OCI-LY7 (cell line): ENCODE measurements at regions not wholly inside any gene's neighbourhood (a gene's known extent, or its start where the extent isn't known, plus 50 kb on each side); places are given as distances from the start of the nearest gene placed in this dataset.
A peak's percentile ranks its signal among the peaks of the same experiment; 100 is the strongest.

Source experiments
- BruUV-seq: library from RNA; stranded (reverse); fragments of 400-500 nt; replicated peaks from 2 replicates; lab custom pipeline; 2021; lab: Mats Ljungman, UMichigan
- CTCF ChIA-PET: fragments of 300-600 bp; sonication (Branson Sonifier 250); formaldehyde crosslinking; loops from one replicate; lab custom pipeline; 2022; ENCODE audit warnings: antibody characterized with exemption; ENCODE audit not compliant: unreplicated experiment; lab: Charles Lee
- POLR2A ChIA-PET: fragments of 300-600 bp; sonication (Branson Sonifier 250); formaldehyde crosslinking; loops from one replicate; lab custom pipeline; 2022; ENCODE audit warnings: antibody characterized with exemption; lab: Charles Lee
- DNase-seq: peaks from one replicate; pipeline ENCODE4 v3.0.0-alpha.2; 2015; ENCODE audit warnings: low spot score
- H2AFZ ChIP-seq: fragments of 200-600 bp; sonication (generic), shearing (Covaris generic); 2 replicates; pipeline ENCODE4 v1.6.1; 2014; ENCODE audit warnings: mild to moderate bottlenecking, antibody characterized with exemption, low read length, moderate library complexity
- H3K27ac ChIP-seq: fragments of 200-600 bp; sonication (generic); 2 replicates; pipeline ENCODE4 v1.5.1; 2014; ENCODE audit warnings: mixed run types, low read depth, mild to moderate bottlenecking, moderate library complexity, low read length, inconsistent platforms; ENCODE audit not compliant: poor library complexity, severe bottlenecking
- H3K36me3 ChIP-seq: fragments of 200-600 bp; sonication (generic); 2 replicates; pipeline ENCODE4 v1.6.1; 2014; ENCODE audit warnings: mild to moderate bottlenecking, antibody characterized with exemption, low read length, moderate library complexity, mixed read lengths; ENCODE audit not compliant: insufficient read depth
- H3K4me1 ChIP-seq: fragments of 200-600 bp; sonication (generic); 2 replicates; pipeline ENCODE4 v1.5.1; 2014; ENCODE audit warnings: mild to moderate bottlenecking, low read length; ENCODE audit not compliant: insufficient read depth, poor library complexity, severe bottlenecking
- H3K4me2 ChIP-seq: fragments of 200-600 bp; sonication (generic); 2 replicates; pipeline ENCODE4 v1.6.1; 2014; ENCODE audit warnings: mild to moderate bottlenecking, low read length
- H3K4me3 ChIP-seq: fragments of 200-600 bp; sonication (generic); 2 replicates; pipeline ENCODE4 v1.5.1; 2014; ENCODE audit warnings: mild to moderate bottlenecking, low read depth, low read length; ENCODE audit not compliant: poor library complexity, severe bottlenecking
- H3K79me2 ChIP-seq: fragments of 200-600 bp; sonication (generic); 2 replicates; pipeline ENCODE4 v1.6.1; 2016; ENCODE audit warnings: low read depth, mild to moderate bottlenecking, low read length, moderate library complexity, mixed read lengths; ENCODE audit not compliant: insufficient read depth
- H3K9me2 ChIP-seq: fragments of 200-600 bp; sonication (generic); 2 replicates; pipeline ENCODE4 v1.6.1; 2016; ENCODE audit warnings: mild to moderate bottlenecking, low read length, mixed read lengths; ENCODE audit not compliant: insufficient read depth
- H3K9me3 ChIP-seq: fragments of 200-600 bp; sonication (generic); 2 replicates; pipeline ENCODE4 v1.6.1; 2014; ENCODE audit warnings: mild to moderate bottlenecking, mixed run types, low read length, mixed read lengths
- H4K20me1 ChIP-seq: fragments of 200-600 bp; sonication (generic); 2 replicates; pipeline ENCODE4 v1.6.1; 2014; ENCODE audit warnings: mild to moderate bottlenecking, antibody characterized with exemption, low read length, moderate library complexity, mixed read lengths; ENCODE audit not compliant: insufficient read depth
- EZH2phosphoT487 ChIP-seq: fragments of 200-600 bp; sonication (generic); IDR thresholded peaks from 2 replicates; pipeline ENCODE4 v1.6.1; 2018; ENCODE audit warnings: low read depth, borderline replicate concordance, mild to moderate bottlenecking, mixed run types, antibody characterized with exemption, low read length, moderate library complexity, mixed read lengths
- intact Hi-C: fragments of 100-400 bp; cut with micrococcal nuclease; formaldehyde crosslinking; loops from one replicate; pipeline ENCODE4 v1.10.0; 2022; ENCODE audit not compliant: unreplicated experiment
- TF ChIP-seq, protein P1 (sequence below): fragments of 200-600 bp; sonication (generic); conservative IDR thresholded peaks from 2 replicates; pipeline ENCODE4 v1.5.1; 2014; ENCODE audit warnings: mild to moderate bottlenecking, antibody characterized with exemption, low read length, moderate library complexity, mixed read lengths

DNA sequence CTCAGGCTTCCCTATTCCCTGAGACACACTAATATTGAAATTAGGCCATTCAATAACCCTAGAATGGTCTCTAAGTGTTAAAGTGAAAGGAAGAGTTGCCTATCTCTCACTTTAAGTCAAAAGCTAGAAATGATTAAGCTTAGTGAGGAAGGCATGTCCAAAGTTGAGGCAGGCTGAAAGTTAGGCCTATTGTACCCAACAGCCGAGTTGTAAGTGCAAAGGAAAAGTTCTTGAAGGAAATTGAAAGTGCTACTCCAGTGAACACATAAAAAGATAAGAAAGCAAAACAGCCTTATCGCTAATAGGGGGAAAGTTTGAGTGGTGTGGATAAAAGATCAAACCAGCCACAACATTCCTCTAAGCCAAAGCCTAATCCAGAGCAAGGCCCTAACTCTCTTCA is 117.9 kb upstream of the SPATA12 start:
- H3K9me2 ChIP-seq: no peaks in the 10 kb centered on the region
- DNase-seq: no peak
- no peak overlapping the region for H3K4me3 ChIP-seq
- POLR2A ChIA-PET: interaction anchor here (0.6 to 3.6 kb wide), 9 partner anchors 12 to 284 kb away, joined by 3 to 20 read pairs (median 3); partner anchors contain the start of gene ARHGEF3
- H3K4me2 ChIP-seq: peak overlapping the region; percentile 33
- H3K9me3 ChIP-seq: no peaks in the 10 kb centered on the region
- H4K20me1 ChIP-seq: no peaks in the 10 kb centered on the region
- intact Hi-C loops: no loop called here
- peaks cover 6% of the 10 kb centered on the region; the same call in 1 of the 2 replicates for H3K36me3 ChIP-seq
- TF ChIP-seq, protein P1, sequence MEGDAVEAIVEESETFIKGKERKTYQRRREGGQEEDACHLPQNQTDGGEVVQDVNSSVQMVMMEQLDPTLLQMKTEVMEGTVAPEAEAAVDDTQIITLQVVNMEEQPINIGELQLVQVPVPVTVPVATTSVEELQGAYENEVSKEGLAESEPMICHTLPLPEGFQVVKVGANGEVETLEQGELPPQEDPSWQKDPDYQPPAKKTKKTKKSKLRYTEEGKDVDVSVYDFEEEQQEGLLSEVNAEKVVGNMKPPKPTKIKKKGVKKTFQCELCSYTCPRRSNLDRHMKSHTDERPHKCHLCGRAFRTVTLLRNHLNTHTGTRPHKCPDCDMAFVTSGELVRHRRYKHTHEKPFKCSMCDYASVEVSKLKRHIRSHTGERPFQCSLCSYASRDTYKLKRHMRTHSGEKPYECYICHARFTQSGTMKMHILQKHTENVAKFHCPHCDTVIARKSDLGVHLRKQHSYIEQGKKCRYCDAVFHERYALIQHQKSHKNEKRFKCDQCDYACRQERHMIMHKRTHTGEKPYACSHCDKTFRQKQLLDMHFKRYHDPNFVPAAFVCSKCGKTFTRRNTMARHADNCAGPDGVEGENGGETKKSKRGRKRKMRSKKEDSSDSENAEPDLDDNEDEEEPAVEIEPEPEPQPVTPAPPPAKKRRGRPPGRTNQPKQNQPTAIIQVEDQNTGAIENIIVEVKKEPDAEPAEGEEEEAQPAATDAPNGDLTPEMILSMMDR: no peak
- TF ChIP-seq EZH2phosphoT487: no peak
- no peak overlapping the region for H2AFZ ChIP-seq
- no peaks in the 10 kb centered on the region for H3K79me2 ChIP-seq
- CTCF ChIA-PET: interaction anchor here (0.8 to 2.1 kb wide), 3 partner anchors 13 to 188 kb away, joined by 3 to 4 read pairs (median 4); no protein-coding TSS in a partner anchor
- no TSS peak for BruUV-seq
- H3K4me1 ChIP-seq: peaks cover 40% of the 10 kb centered on the region
- H3K27ac ChIP-seq: no peak overlapping the region

DNA sequence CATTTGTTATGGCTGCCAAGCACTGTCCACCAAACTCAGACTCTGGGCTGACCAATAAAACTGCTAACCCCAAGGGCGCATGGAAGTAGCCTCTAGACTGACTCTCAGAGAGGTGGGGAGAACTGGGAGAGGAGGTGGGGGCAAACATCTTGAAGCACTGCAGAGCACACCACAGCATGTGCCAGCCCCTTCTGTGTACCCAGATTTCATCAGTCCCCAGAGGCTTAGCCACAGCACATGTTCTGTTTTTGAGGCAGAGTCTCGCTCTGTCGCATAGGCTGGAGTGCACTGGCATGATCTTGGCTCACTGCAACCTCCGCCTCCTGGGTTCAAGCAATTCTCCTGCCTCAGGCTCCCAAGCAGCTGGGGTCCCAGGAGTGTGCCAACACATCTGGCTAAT is 119.5 kb upstream of the SPATA12 start:
- Histone ChIP-seq H3K9me3 (no peaks in the 10 kb centered on the region), H2AFZ (no peak overlapping the region), H3K4me1 (peaks cover 40% of the 10 kb centered on the region), H3K36me3 (peaks cover 6% of the 10 kb centered on the region; the same call in 1 of the 2 replicates), H3K27ac (no peak overlapping the region), H4K20me1 (no peaks in the 10 kb centered on the region), H3K4me3 (no peak overlapping the region), H3K9me2 (no peaks in the 10 kb centered on the region), H3K79me2 (no peaks in the 10 kb centered on the region), H3K4me2 (peak overlapping the region; percentile 49)
- ChIA-PET CTCF (interaction anchor here (1.2 kb wide), 1 partner anchor 15 kb away, joined by 4 read pairs; no protein-coding TSS in a partner anchor), POLR2A (interaction anchor here (0.9 to 3.6 kb wide), 8 partner anchors 13 to 38 kb away, joined by 3 to 18 read pairs (median 4); no protein-coding TSS in a partner anchor)
- intact Hi-C loops: no loop called here
- no TSS peak for BruUV-seq
- TF ChIP-seq, protein P1: no peak
- no peak for TF ChIP-seq EZH2phosphoT487
- DNase-seq: peak; percentile 51

DNA sequence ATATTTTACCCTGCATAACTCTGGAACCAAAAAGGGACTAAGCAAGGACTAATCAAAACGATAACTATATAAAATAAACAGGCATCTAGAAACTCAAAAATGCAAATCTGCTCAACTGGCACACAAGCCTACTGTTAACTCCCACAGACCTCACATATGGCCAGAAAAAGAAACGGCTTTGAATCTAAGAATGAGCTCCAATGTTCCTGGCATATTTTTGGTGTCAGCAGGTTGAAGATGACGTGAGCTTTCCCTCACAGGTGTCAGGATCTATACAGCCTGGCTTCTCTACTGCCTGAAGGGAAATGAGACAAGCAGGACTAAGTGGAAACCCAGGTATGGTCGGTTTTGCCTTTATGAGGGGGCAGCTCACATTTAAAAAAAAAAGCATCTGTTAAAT is 120.1 kb upstream of the SPATA12 start:
- H3K27ac ChIP-seq: no peak overlapping the region
- no peak for DNase-seq
- POLR2A ChIA-PET: interaction anchor here (0.8 to 3.6 kb wide), 9 partner anchors 12 to 38 kb away, joined by 3 to 18 read pairs (median 4); no protein-coding TSS in a partner anchor
- intact Hi-C loops: no loop called here
- peaks cover 40% of the 10 kb centered on the region for H3K4me1 ChIP-seq
- no peak overlapping the region for H3K4me3 ChIP-seq
- no peak overlapping the region for H2AFZ ChIP-seq
- peak overlapping the region; percentile 49 for H3K4me2 ChIP-seq
- TF ChIP-seq, protein P1: no peak
- TF ChIP-seq EZH2phosphoT487: no peak
- no peaks in the 10 kb centered on the region for H3K79me2 ChIP-seq
- H4K20me1 ChIP-seq: no peaks in the 10 kb centered on the region
- no peaks in the 10 kb centered on the region for H3K9me3 ChIP-seq
- peaks cover 6% of the 10 kb centered on the region; the same call in 1 of the 2 replicates for H3K36me3 ChIP-seq
- BruUV-seq: no TSS peak
- no peaks in the 10 kb centered on the region for H3K9me2 ChIP-seq
- CTCF ChIA-PET: interaction anchor here (1.2 kb wide), 1 partner anchor 15 kb away, joined by 4 read pairs; no protein-coding TSS in a partner anchor
